GM12892 (cell line): ENCODE measurements at regions not wholly inside any gene's neighbourhood (a gene's known extent, or its start where the extent isn't known, plus 50 kb on each side); places are given as distances from the start of the nearest gene placed in this dataset.

Experiments
- POLR2A ChIP-seq: IDR thresholded peaks from 2 replicates; pipeline ENCODE4 v1.6.1; 2011; ENCODE audit warnings: low read depth, low read length, control low read depth
- POLR2AphosphoS5 ChIP-seq: IDR thresholded peaks from 2 replicates; pipeline ENCODE4 v1.6.1; 2011; ENCODE audit warnings: low read depth, low read length, control low read depth

GRCh38 chr12:87054226-87054625, 798.0 kb upstream of the MGAT4C start:
- no peak for TF ChIP-seq POLR2A
- no peak for TF ChIP-seq POLR2AphosphoS5
